ENCODE measurements at regions not wholly inside any gene's neighbourhood (a gene's known extent, or its start where the extent isn't known, plus 50 kb on each side); places are given as distances from the start of the nearest gene placed in this dataset.

DNA sequence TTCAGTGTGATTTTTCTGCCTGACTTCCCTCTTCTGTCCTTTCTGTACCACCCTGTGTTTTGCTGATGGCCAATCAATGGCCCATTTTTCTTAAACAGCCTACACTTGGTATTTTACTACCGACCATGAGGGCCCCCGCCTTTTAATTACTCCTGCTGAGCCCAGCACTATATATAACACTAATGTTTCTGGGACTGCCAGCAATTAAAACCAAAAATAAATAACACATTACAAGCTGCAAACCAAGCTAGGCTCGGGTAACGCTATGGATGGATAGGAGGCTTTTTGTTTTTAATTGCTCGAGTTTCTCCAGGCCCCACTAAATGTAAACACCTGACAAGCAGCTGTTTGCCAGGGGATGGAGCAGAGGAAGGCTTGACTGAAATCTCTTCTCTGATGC lies 915.4 kb upstream of the AUTS2 start:
- no peak for DNase-seq (ENCODE audit: extremely low spot score)
- no peak for TF ChIP-seq CTCF (IDR thresholded peaks at IDR 0.05; ENCODE audit: control extremely low read depth, extremely low read depth, low read depth, missing control alignments)
- CTCF ChIA-PET, result no interaction called here
- POLR2A ChIA-PET, result no interaction called here

DNA sequence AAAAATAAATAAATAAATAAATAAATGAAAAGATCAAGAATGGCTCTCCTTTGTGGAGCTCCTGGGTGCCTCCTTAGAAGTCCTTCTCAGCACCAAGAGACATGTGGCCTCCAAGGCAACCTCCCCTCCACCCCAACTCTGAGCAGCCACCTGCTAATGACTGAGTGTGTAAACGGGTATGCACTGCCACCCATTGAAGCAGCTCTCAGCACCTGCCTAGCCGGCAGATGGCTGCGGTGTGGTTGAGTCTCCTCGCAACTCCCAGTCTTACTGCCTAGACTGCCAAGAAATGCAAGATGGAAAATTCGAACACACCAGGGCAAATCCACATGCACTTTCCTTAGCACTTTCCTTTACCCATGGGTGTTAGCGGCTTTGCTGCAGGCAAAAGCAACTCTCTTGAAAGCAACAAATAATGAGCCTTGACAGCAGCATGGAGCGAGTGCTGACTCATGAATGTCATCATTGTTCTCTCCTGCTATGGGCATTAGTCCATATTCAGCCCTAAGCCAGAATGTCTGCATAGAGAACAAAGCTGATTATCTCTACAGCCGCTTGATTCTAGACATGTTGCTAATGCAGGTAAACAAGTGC lies 913.9 kb upstream of the AUTS2 start:
- ChIA-PET CTCF (interaction anchor here (1.4 kb wide), 1 partner anchor 69 kb away, joined by 3 read pairs; no protein-coding TSS in a partner anchor), POLR2A (no interaction called here)
- no peak for DNase-seq (ENCODE audit: extremely low spot score)
- TF ChIP-seq CTCF (IDR thresholded peaks at IDR 0.05; ENCODE audit: control extremely low read depth, extremely low read depth, low read depth, missing control alignments), result no peak

- ChIA-PET CTCF (interaction anchor here (1.4 kb wide), 1 partner anchor 69 kb away, joined by 3 read pairs; no protein-coding TSS in a partner anchor), POLR2A (no interaction called here)
- DNase-seq (ENCODE audit: extremely low spot score), result no peak
- no peak for TF ChIP-seq CTCF (IDR thresholded peaks at IDR 0.05; ENCODE audit: control extremely low read depth, extremely low read depth, low read depth, missing control alignments)
These were observed 913.3 kb upstream of the AUTS2 start for GRCh38 chr7:68684996-68685395.

DNA sequence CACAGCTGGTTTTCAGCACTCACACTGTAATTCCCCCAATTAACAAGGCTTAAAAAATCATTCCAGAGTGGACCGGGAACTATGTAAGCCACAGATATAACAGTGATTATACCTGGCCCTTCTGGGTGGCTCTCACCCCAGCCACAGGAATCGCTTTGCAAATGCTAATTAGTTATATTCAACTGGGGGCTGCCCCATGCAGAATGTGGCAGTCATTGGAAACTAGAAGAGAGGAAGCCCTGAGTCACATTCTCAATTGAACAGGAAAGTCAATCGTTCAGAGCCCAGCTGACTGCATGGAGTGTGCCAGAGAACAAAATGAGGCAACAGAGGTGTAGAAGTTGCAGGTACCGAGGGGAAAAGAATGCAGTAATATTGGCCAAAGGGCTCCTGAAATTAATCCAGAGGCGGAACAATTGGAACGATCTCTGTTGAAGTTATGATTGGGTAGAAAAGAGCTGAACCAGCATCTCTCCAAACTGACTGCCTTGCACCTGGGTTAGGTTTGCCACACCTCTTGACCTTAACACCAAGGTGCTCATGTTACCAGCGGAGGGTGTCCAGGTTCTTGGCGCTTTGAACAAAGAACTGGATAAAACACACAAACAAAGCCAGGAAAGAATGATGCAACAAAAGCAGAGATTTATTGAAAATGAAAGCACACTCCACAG lies 909.7 kb upstream of the AUTS2 start:
- POLR2A ChIA-PET, result no interaction called here
- no peak for TF ChIP-seq CTCF (IDR thresholded peaks at IDR 0.05; ENCODE audit: control extremely low read depth, extremely low read depth, low read depth, missing control alignments)
- CTCF ChIA-PET, result interaction anchor here (1.5 kb wide), 1 partner anchor 11 kb away, joined by 3 read pairs; no protein-coding TSS in a partner anchor
- no peak for DNase-seq (ENCODE audit: extremely low spot score)

DNA sequence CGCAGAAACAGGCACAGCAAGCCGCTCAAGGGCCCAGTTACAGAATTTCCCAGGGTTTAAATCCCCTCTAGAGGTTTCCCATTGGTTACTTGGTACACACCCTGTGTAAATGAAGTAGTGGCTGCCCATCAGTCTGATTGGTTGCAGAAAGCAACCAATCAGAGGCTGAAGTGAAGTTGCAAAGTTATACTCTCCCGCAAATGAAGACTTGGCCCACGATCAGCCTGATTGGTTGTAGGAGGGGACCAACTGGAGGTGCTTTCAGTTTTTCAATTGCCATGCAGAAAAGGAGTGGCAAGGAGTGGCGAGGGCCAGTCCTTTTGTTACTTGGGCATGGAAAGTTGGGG lies 909.2 kb upstream of the AUTS2 start:
- TF ChIP-seq CTCF (IDR thresholded peaks at IDR 0.05; ENCODE audit: control extremely low read depth, extremely low read depth, low read depth, missing control alignments), result no peak
- DNase-seq (ENCODE audit: extremely low spot score), result no peak
- POLR2A ChIA-PET, result no interaction called here
- CTCF ChIA-PET, result no interaction called here

- ChIA-PET POLR2A (no interaction called here), CTCF (no interaction called here)
- no peak for DNase-seq (ENCODE audit: extremely low spot score)
- TF ChIP-seq CTCF (IDR thresholded peaks at IDR 0.05; ENCODE audit: control extremely low read depth, extremely low read depth, low read depth, missing control alignments), result no peak
These were observed 906.7 kb upstream of the AUTS2 start for GRCh38 chr7:68691261-68692216.
